HEK293T (cell line): ENCODE measurements at regions not wholly inside any gene's neighbourhood (a gene's known extent, or its start where the extent isn't known, plus 50 kb on each side); places are given as distances from the start of the nearest gene placed in this dataset.

ENCODE experiments used
- ARNT ChIP-seq: fragments of 450-650 bp; IDR thresholded peaks from 2 replicates; pipeline ENCODE4 v1.6.1; 2017; ENCODE audit warnings: mild to moderate bottlenecking
- BHLHE40 ChIP-seq: fragments of 450-650 bp; IDR thresholded peaks from 2 replicates; pipeline ENCODE4 v1.6.1; 2016; ENCODE audit warnings: mild to moderate bottlenecking, moderate library complexity, borderline replicate concordance
- ELF4 ChIP-seq: fragments of 450-650 bp; IDR thresholded peaks from 2 replicates; pipeline ENCODE4 v1.6.1; 2017; ENCODE audit warnings: antibody characterized with exemption
- NFRKB ChIP-seq: fragments of 450-650 bp; IDR thresholded peaks from 2 replicates; pipeline ENCODE4 v1.6.1; 2016; ENCODE audit warnings: mild to moderate bottlenecking, moderate library complexity

DNA sequence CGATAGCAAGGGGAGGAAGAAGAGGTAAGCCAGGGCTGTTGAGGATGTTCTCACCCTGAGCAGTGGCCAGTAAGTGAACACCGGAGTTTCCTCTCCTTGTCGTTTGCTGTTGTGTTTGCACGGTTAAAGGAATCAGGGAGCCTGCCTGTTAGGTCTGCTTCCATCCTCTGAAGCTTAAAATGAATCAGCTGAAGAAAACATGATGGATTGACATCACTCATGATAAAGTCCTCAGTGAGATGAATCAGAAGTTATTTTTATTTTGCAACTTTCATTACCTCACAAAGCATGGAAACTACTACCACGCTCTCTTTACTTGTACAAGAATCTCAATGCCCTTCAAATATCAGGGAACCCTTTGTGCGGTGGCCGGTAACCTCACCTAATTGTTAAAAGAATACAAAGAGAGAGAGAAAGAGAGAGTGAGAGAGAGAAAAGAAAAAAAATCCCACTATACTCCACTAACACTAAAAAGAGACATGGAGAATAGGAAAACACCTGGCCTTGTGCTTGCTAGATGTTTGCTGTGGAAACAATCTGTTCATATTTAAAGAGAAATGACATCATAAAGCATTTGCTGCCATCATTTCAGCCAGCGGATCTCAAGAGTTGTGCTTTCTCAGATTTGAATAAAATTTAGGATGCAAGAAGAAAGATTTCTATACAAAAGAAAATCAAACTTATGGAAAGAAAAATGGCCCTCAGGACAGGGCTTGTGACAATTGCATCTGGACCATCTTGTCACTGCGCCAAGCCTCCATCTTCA lies 441.6 kb upstream of the SALL1 start:
- TF ChIP-seq NFRKB (no peak), ELF4 (no peak), BHLHE40 (no peak), ARNT (no peak)
